NOMO-1 treated with DMSO at 0.1 percent for 48 hours (cell line): ENCODE measurements at regions not wholly inside any gene's neighbourhood (a gene's known extent, or its start where the extent isn't known, plus 50 kb on each side); places are given as distances from the start of the nearest gene placed in this dataset.

Source experiments
- DNase-seq: peaks from one replicate; lab custom pipeline; 2025; ENCODE audit not compliant: unreplicated experiment; lab: John Stamatoyannopoulos, UW

DNA sequence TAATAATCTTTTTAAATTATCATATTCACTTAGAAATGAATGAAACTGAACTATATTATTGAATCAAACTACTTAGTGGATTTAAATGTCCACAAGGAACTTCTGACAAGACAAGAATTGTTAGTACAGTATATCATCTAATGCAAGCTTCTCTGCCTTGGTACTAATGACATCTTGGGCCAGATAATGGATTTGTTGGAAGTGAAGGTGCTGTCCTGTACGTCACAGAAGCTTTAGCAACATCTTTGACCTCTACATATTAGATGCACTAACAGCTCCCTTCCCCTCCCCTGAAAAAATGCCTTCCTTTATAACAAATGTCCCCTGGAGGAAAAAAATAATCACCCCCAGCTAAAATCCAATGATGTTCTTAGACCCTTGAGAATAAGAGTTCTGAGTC lies 695.8 kb upstream of the EYS start:
- no peak for DNase-seq

- no peak for DNase-seq
These were observed 689.5 kb upstream of the EYS start for GRCh38 chr6:66396549-66396948.

DNA sequence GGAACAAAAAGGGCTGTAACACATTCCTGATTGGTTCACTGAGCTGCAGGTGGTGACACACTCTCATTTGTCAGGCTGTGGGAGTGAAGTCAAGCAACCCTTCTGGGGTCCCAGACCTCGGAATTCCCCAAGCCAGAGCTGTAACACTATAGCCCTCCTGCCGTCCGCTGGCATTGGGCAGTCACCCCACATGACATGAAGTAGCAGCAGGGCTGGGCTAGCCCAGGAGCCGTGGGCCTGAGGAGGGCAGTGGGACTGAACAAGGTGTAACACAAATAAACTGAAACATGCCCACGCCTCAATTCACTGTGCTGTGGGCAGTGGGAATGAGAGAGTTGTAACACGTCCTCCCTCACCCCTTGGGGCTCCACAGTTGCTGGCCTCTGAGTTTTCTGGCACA lies 689.1 kb upstream of the EYS start:
- no peak for DNase-seq

GRCh38 chr6:66390393-66390792 lies 683.4 kb upstream of the EYS start:
- DNase-seq = no peak

DNA sequence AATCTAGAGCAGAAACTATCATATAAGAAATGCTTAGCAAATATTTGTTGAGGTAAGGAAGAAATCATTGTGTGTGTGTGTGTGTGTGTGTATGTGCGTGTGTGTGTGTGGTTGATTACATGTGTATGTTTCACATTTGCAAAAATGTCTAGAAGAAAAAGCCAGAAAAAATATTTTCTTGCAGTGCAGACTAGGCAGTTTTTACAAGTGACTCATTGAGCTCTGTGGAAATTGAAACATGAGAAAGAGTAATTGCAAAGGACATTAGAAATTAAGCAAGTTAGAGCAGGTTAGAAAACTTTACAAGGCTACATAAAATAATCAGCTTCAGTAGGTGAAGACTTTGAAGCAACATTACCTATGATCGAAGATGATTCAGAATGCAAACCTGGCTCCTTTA lies 669.0 kb upstream of the EYS start:
- no peak for DNase-seq

DNA sequence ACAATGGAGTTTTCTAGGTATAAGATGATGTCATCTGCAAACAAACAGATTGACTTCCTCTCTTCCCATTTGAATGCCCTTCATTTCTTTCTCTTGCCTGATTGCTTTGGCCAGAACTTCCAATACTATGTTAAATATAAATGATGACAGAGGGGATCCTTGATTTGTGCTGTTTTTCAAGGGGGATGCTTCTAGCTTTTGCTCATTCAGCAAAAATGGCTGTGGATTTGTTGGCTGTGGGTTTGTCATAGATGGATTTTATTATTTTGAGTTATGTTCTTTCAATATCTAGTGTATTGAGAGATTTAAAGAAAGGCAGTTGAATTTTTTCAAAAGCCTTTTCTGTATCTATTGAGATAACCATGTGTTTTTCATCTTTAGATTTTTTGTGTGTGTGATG lies 662.4 kb upstream of the EYS start:
- no peak for DNase-seq

- no peak for DNase-seq
These were observed 655.9 kb upstream of the EYS start for GRCh38 chr6:66362888-66363287.

- no peak for DNase-seq
These were observed 654.9 kb upstream of the EYS start for GRCh38 chr6:66361886-66362285.

DNA sequence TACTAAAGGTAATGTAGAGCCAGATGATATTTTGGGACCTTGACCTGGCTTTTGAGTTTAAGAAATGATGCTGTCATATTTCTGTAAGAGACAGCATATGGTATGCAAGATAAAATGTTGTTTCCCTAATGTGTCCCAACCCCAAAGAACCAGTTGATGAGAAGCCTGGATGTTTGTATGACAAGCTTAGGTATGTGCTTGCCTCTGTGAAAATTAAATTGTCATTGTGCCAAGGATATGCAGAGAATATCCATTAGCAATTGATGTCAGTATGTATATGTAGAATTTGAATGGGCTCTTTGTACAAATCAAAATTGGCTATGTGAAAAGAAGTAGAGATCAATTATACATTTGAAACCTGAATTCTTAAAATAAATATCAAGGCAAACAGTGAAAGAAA lies 650.8 kb upstream of the EYS start:
- DNase-seq = no peak

DNA sequence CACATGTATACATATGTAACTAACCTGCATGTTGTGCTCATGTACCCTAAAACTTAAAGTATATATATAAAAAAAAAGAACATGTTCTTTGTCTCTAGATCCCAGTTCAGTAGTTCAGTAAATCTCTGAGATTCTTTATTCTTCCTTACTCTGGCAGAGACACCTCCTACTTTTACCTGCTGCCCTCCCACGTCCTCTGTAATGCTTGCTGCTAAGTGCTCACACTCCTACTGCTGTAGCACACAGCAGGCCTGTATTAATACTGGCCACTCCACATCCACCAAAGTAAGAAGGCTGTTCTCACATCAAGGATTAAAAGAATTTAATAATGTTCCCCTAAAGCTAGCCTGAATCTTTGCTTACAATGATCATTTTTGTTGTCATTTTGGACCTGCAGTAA lies 648.4 kb upstream of the EYS start:
- no peak for DNase-seq

DNA sequence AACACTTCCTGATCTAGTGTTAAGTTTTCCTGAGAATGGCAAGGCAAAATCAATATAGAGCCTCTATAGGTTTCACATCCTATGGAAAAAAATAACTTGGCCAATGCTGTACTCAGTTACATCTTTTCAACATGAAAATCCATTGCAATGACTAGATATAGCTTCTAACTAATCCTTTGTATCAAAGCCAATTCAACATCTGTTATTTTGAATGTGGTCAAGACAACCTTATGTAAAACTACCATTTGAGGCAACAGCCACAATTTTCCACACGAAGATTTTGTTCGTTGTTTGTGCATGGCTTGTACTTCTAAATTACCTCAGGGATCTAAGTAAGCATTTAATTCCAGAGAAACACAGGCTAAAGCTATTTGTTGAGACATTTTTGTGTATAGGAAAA lies 637.8 kb upstream of the EYS start:
- no peak for DNase-seq

DNA sequence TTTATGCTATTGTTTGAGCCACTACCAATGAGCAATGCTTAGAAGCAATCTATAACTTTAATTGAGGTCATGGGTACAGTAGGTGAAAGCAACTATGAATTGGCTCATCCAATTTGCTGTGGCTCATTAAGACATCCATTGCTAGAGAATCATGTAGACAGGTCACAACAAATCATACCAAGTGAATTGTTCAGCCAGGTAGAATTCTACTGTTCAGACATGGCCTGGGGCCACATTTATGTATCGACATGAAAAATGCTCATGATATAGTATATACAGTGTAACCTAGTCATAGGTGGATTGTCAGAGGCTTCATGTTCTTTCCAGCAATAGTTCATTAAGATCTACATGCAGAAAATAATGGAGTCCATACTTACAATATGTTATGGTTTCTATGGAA lies 633.7 kb upstream of the EYS start:
- DNase-seq = no peak

GRCh38 chr6:66336176-66336575 lies 629.1 kb upstream of the EYS start:
- no peak for DNase-seq

DNA sequence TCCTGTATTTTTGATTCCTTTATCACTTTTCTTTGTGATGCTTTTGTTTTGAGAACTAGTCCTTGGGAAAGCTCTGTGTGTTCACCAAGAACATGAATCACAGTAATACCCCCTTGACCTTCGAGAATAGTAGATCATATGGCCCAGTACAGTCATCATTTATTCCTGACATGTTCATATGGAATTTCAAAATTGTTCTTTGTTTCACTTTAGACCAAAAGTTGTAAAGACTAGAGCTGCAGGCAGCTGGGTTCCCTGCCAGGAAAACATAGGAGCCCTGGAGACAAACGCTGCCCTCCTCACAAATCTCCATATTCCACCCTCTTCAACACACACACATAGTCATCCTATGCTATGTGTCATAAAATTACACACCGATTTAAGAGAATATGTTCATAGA lies 621.2 kb upstream of the EYS start:
- no peak for DNase-seq

DNA sequence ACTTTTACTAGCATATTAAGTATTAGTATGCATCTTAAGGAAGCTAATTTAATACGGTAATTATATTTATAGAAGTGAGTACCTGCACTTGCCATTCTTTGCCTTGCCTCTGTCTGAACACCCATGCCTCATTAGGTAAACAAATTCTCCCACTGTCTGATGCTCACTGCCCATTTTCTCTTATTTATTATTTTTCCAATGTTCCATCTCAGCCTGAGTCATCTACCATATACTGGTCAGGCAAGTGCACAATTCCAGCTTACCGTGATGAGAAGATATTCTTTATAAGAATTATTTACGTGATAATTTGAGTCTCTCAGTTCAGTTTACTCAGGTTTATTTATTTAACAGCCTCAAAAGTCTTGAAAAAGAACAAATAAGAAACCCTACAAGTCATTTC lies 619.2 kb upstream of the EYS start:
- DNase-seq = no peak

DNA sequence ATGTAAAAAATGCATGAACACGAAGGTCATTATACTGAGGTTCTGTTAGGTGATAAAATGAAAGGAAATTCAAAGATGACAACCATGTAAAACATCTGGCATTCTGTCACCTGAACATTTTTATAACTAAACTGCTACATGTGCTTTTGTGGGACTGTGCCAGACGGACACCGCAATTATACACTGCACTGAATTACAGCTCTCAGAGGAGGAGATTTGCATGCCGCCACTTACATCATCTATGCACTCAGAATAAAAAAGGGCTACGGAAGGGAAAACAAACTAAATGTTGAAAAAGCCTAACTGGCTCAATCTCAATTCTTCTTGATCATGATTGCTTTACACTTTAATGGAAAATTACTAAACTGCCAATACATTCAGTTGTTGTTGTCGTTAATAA lies 614.0 kb upstream of the EYS start:
- no peak for DNase-seq

GRCh38 chr6:66307490-66307889 lies 600.5 kb upstream of the EYS start:
- no peak for DNase-seq

DNA sequence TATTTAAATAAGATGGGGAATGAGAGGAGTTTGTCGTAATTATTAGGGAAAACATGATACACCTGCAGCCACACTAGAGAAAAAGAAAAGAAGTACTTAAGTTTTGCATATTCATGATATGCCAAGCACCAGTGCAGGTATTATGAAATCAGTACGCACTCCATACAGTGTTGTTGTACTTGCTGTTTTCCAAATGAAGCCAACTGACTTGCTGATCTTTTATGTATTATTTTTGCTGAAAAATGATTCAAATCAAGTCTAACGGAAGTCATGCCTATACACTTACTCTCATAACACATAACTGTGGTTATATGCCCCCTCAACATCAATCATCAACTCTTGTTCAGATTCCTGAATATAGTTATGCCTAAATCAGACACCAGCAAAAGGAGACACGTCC lies 584.9 kb upstream of the EYS start:
- DNase-seq = no peak

GRCh38 chr6:66289889-66290288 lies 582.9 kb upstream of the EYS start:
- DNase-seq = no peak

DNA sequence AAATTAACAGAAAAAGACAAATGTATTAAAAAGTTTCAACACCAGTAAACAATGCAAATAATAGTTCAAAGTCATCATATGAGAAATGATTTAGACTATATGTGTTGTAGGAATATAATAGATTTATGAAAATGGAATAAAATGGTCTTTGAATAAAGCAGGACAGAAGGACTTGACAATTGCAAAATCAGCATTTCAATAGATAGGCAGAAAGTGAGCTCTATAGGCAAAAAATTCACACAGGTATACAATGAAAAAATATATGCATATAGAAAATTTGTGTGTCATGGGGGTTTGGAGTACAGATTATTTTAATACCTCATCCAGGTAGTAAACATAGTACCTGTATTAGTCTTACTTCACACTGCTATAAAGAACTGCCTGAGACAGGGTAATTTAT lies 571.1 kb upstream of the EYS start:
- no peak for DNase-seq

- no peak for DNase-seq
These were observed 570.4 kb upstream of the EYS start for GRCh38 chr6:66277400-66277799.

DNA sequence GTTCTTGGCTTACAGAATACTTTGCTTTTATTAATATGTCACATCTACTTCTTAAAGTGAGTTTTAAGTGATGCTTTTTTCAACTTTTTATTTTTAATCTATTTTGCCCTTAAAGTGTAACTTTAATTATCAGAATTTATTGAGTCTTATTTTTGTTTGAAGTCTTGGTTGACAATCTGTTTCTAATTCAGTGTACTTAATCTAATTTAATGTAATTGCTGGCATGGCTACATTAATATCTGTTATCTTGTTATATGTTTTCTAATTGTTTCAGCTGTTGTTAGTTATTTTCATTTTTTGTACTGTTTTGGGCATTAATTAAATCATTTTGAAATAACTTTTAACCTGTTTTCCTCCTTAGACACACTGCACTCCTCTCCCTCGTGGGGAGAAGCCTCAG lies 558.7 kb upstream of the EYS start:
- DNase-seq = no peak

DNA sequence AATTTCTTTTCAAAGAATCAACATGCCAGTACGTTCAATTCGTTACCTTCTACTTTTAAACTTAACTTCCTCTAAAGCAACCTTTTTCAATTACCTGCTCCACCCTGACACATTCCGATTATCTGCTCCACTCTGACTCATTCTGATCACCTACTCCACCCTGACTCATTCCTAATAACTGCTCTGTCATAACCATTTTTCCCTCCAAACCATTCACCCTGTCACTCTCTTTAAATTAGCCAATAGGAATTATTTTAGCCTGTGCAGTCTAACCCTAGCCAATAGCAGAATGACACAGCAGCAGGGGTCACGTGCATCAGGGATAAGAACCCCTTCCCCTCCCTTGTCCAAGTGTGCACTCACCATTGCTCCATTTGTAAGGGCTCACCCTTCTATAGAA lies 557.4 kb upstream of the EYS start:
- DNase-seq = no peak
